ENCODE measurements at regions not wholly inside any gene's neighbourhood (a gene's known extent, or its start where the extent isn't known, plus 50 kb on each side); places are given as distances from the start of the nearest gene placed in this dataset.

DNA sequence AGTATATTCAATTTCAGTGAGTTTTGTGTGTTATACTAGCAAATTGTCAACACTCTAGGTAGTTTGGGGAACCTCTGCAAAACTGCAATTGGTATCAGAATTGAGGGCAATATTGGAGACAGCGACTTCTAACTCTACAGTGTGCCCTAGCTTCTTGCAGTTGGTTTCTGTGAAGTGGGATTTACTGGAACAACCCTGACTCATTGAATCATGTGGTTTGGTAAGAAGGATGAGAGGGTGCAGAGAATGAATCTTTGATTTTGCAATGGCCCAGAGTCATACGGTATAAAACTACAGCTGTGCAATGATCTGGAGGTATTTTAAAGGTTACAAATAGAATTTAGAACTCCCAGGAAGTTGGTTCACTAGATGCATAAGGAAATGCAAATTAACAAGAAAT lies 129.1 kb upstream of the PPP1R3A start:
- Histone ChIP-seq H3K4me1 (replicated peaks) (no peaks in the 10 kb centered on the region), H3K9me3 (no peaks in the 10 kb centered on the region), H3K27ac (no peak overlapping the region), H3K4me3 (no peak overlapping the region), H3K36me3 (no peaks in the 10 kb centered on the region), H3K27me3 (replicated peaks; ENCODE audit: insufficient read depth) (no peaks in the 10 kb centered on the region)
- WGBS, result 92% methylated on average over 2 of the region's 2 CpGs
- DNase-seq (ENCODE audit: low spot score), result no peak
- TF ChIP-seq POLR2AphosphoS5 (IDR thresholded peaks at IDR 0.05), result no peak
- TF ChIP-seq CTCF (IDR thresholded peaks at IDR 0.05), result no peak
- no peak for TF ChIP-seq POLR2A (IDR thresholded peaks at IDR 0.05)
- intact Hi-C loops (cut with DNase I), result no loop called here

GRCh38 chr7:114033475-114033874 lies 114.7 kb upstream of the PPP1R3A start:
- intact Hi-C loops (cut with DNase I), result no loop called here
- no peak for TF ChIP-seq POLR2A (IDR thresholded peaks at IDR 0.05)
- no peak for TF ChIP-seq CTCF (IDR thresholded peaks at IDR 0.05)
- TF ChIP-seq POLR2AphosphoS5 (IDR thresholded peaks at IDR 0.05), result no peak
- no peak overlapping the region for H3K4me3 ChIP-seq
- 96% methylated on average over 2 of the region's 2 CpGs for WGBS
- DNase-seq (ENCODE audit: low spot score), result no peak
- no peaks in the 10 kb centered on the region for H3K27me3 ChIP-seq (replicated peaks; ENCODE audit: insufficient read depth)
- H3K4me1 ChIP-seq (replicated peaks), result no peaks in the 10 kb centered on the region
- H3K27ac ChIP-seq, result no peak overlapping the region
- no peaks in the 10 kb centered on the region for H3K36me3 ChIP-seq
- H3K9me3 ChIP-seq, result no peaks in the 10 kb centered on the region

- TF ChIP-seq POLR2A (IDR thresholded peaks at IDR 0.05) (no peak), CTCF (IDR thresholded peaks at IDR 0.05) (peak; percentile 38 to 61 (median 58))
- peak; percentile 25 for DNase-seq (ENCODE audit: low spot score)
- H3K36me3 ChIP-seq, result no peaks in the 10 kb centered on the region
- intact Hi-C loops (cut with DNase I), result loop anchor here (5.0 kb wide), 1 partner anchor 1826 kb away; no protein-coding TSS in a partner anchor
- no peaks in the 10 kb centered on the region for H3K4me1 ChIP-seq (replicated peaks)
- no peaks in the 10 kb centered on the region for H3K27me3 ChIP-seq (replicated peaks; ENCODE audit: insufficient read depth)
- H3K27ac ChIP-seq, result no peak overlapping the region
- no peaks in the 10 kb centered on the region for H3K9me3 ChIP-seq
- WGBS, result 0% methylated on average over 1 of the region's 1 CpG
- H3K4me3 ChIP-seq, result no peak overlapping the region
These were observed 107.8 kb upstream of the PPP1R3A start for GRCh38 chr7:114026486-114027089.

GRCh38 chr7:114021135-114021534 lies 102.3 kb upstream of the PPP1R3A start:
- no peaks in the 10 kb centered on the region for H3K27me3 ChIP-seq (replicated peaks; ENCODE audit: insufficient read depth)
- TF ChIP-seq POLR2A (IDR thresholded peaks at IDR 0.05) (no peak), CTCF (IDR thresholded peaks at IDR 0.05) (no peak), POLR2AphosphoS5 (IDR thresholded peaks at IDR 0.05) (no peak)
- H3K36me3 ChIP-seq, result no peaks in the 10 kb centered on the region
- no peaks in the 10 kb centered on the region for H3K9me3 ChIP-seq
- intact Hi-C loops (cut with DNase I), result no loop called here
- DNase-seq (ENCODE audit: low spot score), result no peak
- no peak overlapping the region for H3K27ac ChIP-seq
- WGBS, result 34% methylated on average over 3 of the region's 3 CpGs
- H3K4me1 ChIP-seq (replicated peaks), result no peaks in the 10 kb centered on the region
- no peak overlapping the region for H3K4me3 ChIP-seq

DNA sequence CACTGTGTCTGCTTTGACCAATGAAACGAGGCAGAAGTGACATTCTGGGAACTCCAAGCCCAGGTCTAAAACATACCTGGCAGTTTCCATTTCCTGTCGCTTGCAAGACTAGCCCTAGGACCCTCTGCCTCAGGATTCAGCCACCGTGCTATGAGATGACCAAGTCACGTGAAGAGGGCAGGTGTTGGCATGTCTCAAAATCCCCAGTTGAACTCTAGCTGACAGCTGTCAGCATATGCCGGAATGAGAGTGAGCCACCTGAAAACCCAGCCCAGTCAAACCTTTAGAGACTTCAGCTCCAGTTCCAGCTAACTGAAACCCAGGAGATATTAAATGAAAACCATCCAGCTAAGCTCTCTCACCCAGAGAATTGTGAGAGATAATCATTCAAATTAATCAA lies 89.9 kb upstream of the PPP1R3A start:
- no peak for TF ChIP-seq CTCF (IDR thresholded peaks at IDR 0.05)
- Histone ChIP-seq H3K27me3 (replicated peaks; ENCODE audit: insufficient read depth) (no peaks in the 10 kb centered on the region), H3K4me1 (replicated peaks) (no peaks in the 10 kb centered on the region), H3K4me3 (no peak overlapping the region), H3K27ac (no peak overlapping the region), H3K9me3 (no peaks in the 10 kb centered on the region), H3K36me3 (no peaks in the 10 kb centered on the region)
- intact Hi-C loops (cut with DNase I), result no loop called here
- no peak for DNase-seq (ENCODE audit: low spot score)
- WGBS, result 57% methylated on average over 5 of the region's 5 CpGs
